Choroid plexus epithelial cell (primary cell): ENCODE measurements at regions not wholly inside any gene's neighbourhood (a gene's known extent, or its start where the extent isn't known, plus 50 kb on each side); places are given as distances from the start of the nearest gene placed in this dataset.

Experiments used
- DNase-seq: peaks from one replicate; pipeline ENCODE4 v3.0.0-alpha.2; 2010; ENCODE audit warnings: low read depth
- H3K4me3 ChIP-seq: 2 replicates; pipeline ENCODE4 v1.5.1; 2011; ENCODE audit warnings: low read depth, mild to moderate bottlenecking, control low read depth, low read length, moderate library complexity
- CTCF ChIP-seq: conservative IDR thresholded peaks from 2 replicates; pipeline ENCODE4 v1.5.1; 2011; ENCODE audit warnings: low read depth, mild to moderate bottlenecking, control low read depth, inconsistent platforms, low read length, moderate library complexity

- DNase-seq = no peak
- H3K4me3 ChIP-seq = no peak overlapping the region
- TF ChIP-seq CTCF = no peak
These were observed 168.1 kb upstream of the DMRT1 start for GRCh38 chr9:673264-673965.

- no peak for TF ChIP-seq CTCF
- no peak overlapping the region for H3K4me3 ChIP-seq
- no peak for DNase-seq
These were observed 167.5 kb upstream of the DMRT1 start for GRCh38 chr9:673966-674526.

- no peak for TF ChIP-seq CTCF
- no peak overlapping the region for H3K4me3 ChIP-seq
- no peak for DNase-seq
These were observed 165.7 kb upstream of the DMRT1 start for GRCh38 chr9:675697-676370.

GRCh38 chr9:676780-677438 lies 164.6 kb upstream of the DMRT1 start:
- H3K4me3 ChIP-seq = no peak overlapping the region
- TF ChIP-seq CTCF = no peak
- DNase-seq = no peak

DNA sequence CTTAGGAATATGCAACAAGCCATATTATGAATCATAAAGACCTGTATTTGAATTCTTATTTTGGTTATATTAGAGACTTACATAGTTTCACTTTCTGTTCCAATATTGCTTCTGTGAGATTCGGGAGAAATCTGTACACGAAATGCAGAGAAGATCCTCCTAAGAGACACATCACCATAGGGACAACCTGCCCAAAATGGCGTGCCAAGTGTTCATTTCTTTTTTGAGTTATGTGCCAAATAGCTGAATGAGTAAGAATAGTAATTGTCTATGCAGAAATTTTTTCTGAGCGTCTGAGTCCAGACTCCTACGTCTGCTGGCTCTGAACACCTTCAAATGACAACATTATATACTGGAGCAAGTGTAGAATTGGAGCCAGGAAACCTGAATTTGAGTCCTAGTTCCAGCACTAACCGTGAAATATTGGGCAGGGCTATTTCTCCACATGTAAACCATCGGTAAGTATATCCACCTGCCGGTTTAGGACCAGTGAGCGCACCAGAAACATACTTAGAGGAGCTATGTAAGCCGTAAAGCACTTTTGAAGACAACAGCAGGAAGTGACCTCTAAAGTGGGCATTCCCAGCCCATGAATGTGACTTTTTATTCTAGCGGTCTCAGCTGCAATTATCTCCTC lies 163.9 kb upstream of the DMRT1 start:
- no peak overlapping the region for H3K4me3 ChIP-seq
- DNase-seq = no peak
- no peak for TF ChIP-seq CTCF

- no peak overlapping the region for H3K4me3 ChIP-seq
- TF ChIP-seq CTCF = no peak
- no peak for DNase-seq
These were observed 162.6 kb upstream of the DMRT1 start for GRCh38 chr9:678897-679296.
